DOHH2 (cell line): ENCODE measurements at regions not wholly inside any gene's neighbourhood (a gene's known extent, or its start where the extent isn't known, plus 50 kb on each side); places are given as distances from the start of the nearest gene placed in this dataset.

Experiments used
- H3F3A ChIP-seq: fragments of 200-600 bp; sonication (generic), shearing (Covaris generic); 2 replicates; pipeline ENCODE4 v1.6.0; 2016; ENCODE audit warnings: antibody characterized with exemption, mild to moderate bottlenecking; ENCODE audit not compliant: control insufficient read depth, insufficient read depth
- H3K27ac ChIP-seq: fragments of 200-600 bp; sonication (generic); 2 replicates; pipeline ENCODE4 v1.5.1; 2014; ENCODE audit warnings: low read depth, mild to moderate bottlenecking, low read length, moderate library complexity
- H3K27me3 ChIP-seq: fragments of 200-600 bp; sonication (generic); 2 replicates; pipeline ENCODE4 v1.6.1; 2014; ENCODE audit warnings: mild to moderate bottlenecking, low read length, mixed read lengths; ENCODE audit not compliant: control insufficient read depth
- H3K36me3 ChIP-seq: fragments of 200-600 bp; sonication (generic); 2 replicates; pipeline ENCODE4 v1.6.1; 2014; ENCODE audit warnings: mild to moderate bottlenecking, low read length, moderate library complexity, mixed read lengths; ENCODE audit not compliant: control insufficient read depth
- H3K4me1 ChIP-seq: fragments of 200-600 bp; sonication (generic); 2 replicates; pipeline ENCODE4 v1.6.1; 2014; ENCODE audit warnings: mild to moderate bottlenecking, low read length, mixed read lengths; ENCODE audit not compliant: control insufficient read depth
- H3K4me2 ChIP-seq: fragments of 200-600 bp; sonication (generic); 2 replicates; pipeline ENCODE4 v1.6.0; 2014; ENCODE audit warnings: mild to moderate bottlenecking, low read length, moderate library complexity
- H3K4me3 ChIP-seq: fragments of 200-600 bp; sonication (generic); 2 replicates; pipeline ENCODE4 v1.5.1; 2014; ENCODE audit warnings: mild to moderate bottlenecking, low read length, mixed read lengths
- H3K79me2 ChIP-seq: fragments of 200-600 bp; sonication (generic); 2 replicates; pipeline ENCODE4 v1.6.1; 2014; ENCODE audit warnings: mild to moderate bottlenecking, low read length, mixed read lengths; ENCODE audit not compliant: control insufficient read depth
- H3K9me2 ChIP-seq: fragments of 200-600 bp; sonication (generic); replicated peaks from 2 replicates; pipeline ENCODE4 v1.6.1; 2014; ENCODE audit warnings: mild to moderate bottlenecking, low read length, mixed read lengths; ENCODE audit not compliant: control insufficient read depth
- H3K9me3 ChIP-seq: fragments of 200-600 bp; sonication (generic); 2 replicates; pipeline ENCODE4 v1.6.1; 2014; ENCODE audit warnings: antibody characterized with exemption, low read length, mixed read lengths; ENCODE audit not compliant: control insufficient read depth, insufficient read depth
- H4K20me1 ChIP-seq: fragments of 200-600 bp; sonication (generic); 2 replicates; pipeline ENCODE4 v1.6.0; 2014; ENCODE audit warnings: low read depth, mild to moderate bottlenecking, antibody characterized with exemption, low read length, moderate library complexity; ENCODE audit not compliant: control insufficient read depth, insufficient read depth
- EZH2phosphoT487 ChIP-seq: fragments of 200-600 bp; sonication (generic); IDR thresholded peaks from 2 replicates; pipeline ENCODE4 v1.6.1; 2017; ENCODE audit warnings: borderline replicate concordance, mild to moderate bottlenecking, antibody characterized with exemption, low read length, moderate library complexity, mixed read lengths
- TF ChIP-seq, protein P1 (sequence below): fragments of 200-600 bp; sonication (generic); IDR thresholded peaks from one replicate; pipeline ENCODE4 v1.5.1; 2014; ENCODE audit warnings: antibody characterized with exemption, mild to moderate bottlenecking, low read depth, low read length; ENCODE audit not compliant: poor library complexity, severe bottlenecking

DNA sequence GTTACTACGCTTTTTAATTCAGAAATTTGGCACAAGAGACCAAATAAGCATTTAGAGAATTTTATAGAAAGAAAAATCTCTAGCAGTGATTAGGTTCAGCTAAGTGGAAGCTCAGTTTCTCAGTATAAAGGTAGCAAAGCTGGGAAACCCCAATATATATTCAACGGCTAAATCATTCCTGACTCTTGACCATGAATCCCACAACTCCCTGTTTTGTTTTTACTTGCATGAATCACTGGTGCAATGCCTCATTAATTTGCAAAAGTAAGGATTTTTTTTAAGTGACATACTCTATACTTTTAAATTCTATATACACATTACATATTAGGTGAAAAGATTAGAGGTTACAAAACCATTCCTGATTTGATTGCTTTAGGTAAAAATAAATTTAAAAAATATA is 74.3 kb upstream of the PLEKHG7 start:
- H3K36me3 ChIP-seq = no peaks in the 10 kb centered on the region
- no peak overlapping the region for H3K4me3 ChIP-seq
- H3K9me3 ChIP-seq = no peaks in the 10 kb centered on the region
- no peaks in the 10 kb centered on the region for H4K20me1 ChIP-seq
- H3F3A ChIP-seq = no peaks in the 10 kb centered on the region
- peaks cover 10% of the 10 kb centered on the region for H3K4me1 ChIP-seq
- no peak overlapping the region for H3K27ac ChIP-seq
- no peaks in the 10 kb centered on the region for H3K79me2 ChIP-seq
- no peak overlapping the region for H3K4me2 ChIP-seq
- no peak for TF ChIP-seq EZH2phosphoT487
- TF ChIP-seq, protein P1, sequence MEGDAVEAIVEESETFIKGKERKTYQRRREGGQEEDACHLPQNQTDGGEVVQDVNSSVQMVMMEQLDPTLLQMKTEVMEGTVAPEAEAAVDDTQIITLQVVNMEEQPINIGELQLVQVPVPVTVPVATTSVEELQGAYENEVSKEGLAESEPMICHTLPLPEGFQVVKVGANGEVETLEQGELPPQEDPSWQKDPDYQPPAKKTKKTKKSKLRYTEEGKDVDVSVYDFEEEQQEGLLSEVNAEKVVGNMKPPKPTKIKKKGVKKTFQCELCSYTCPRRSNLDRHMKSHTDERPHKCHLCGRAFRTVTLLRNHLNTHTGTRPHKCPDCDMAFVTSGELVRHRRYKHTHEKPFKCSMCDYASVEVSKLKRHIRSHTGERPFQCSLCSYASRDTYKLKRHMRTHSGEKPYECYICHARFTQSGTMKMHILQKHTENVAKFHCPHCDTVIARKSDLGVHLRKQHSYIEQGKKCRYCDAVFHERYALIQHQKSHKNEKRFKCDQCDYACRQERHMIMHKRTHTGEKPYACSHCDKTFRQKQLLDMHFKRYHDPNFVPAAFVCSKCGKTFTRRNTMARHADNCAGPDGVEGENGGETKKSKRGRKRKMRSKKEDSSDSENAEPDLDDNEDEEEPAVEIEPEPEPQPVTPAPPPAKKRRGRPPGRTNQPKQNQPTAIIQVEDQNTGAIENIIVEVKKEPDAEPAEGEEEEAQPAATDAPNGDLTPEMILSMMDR = no peak
- no peaks in the 10 kb centered on the region for H3K9me2 ChIP-seq
- no peaks in the 10 kb centered on the region for H3K27me3 ChIP-seq

DNA sequence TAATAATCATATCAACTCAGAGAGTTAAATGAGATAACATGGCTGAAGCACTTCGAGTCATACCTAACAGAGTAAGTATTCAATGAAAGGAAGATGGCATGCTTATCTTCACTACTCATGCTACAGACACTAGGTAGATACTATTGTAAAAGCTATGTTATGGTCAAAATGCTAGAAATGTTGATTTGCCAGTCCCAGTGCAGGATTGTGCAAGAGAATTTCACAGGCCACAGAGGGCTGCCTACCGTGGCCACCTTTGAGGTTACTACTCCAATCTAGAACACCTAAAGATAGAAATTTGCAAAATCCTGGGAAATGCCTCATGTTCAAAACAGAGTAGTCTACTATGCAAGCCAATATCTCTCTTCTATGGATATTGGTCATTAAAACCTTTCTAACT is 75.3 kb upstream of the PLEKHG7 start:
- Histone ChIP-seq H3K9me2 (no peaks in the 10 kb centered on the region), H3K79me2 (no peaks in the 10 kb centered on the region), H3F3A (no peaks in the 10 kb centered on the region), H4K20me1 (no peaks in the 10 kb centered on the region), H3K4me3 (no peak overlapping the region), H3K27ac (no peak overlapping the region), H3K9me3 (no peaks in the 10 kb centered on the region), H3K4me2 (no peak overlapping the region), H3K27me3 (no peaks in the 10 kb centered on the region), H3K36me3 (no peaks in the 10 kb centered on the region), H3K4me1 (peaks cover 13% of the 10 kb centered on the region)
- no peak for TF ChIP-seq EZH2phosphoT487
- TF ChIP-seq, protein P1 = no peak

DNA sequence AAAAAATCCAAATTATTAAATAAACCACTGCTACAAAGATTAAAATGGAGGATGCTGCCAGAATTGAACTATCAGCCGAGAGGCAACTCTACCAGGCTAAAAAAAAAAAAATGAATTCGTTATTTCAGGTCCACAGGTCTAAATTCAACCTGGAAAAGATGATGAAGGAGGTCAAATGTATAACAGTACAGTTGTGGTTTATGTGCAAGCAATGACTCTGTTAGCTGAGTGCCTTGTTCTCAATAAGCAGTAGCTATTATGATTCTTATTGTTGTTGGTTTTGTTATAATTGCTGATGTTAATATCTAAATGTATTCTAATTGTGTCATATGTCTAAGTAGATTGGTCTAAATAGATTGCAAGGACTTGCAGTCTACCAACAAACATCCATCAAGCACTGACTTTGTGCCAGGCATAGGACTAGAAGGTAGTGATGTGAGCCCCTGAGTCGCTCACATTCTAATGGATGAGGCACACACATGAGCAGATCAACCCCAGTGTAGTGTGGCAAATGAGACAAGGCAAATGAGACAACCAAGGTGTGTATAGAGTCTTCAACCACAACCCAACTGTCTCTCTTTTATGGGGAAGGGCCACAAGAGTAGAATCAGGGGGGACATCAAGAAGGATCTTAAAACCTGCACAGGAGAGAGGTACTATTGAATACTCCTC is 77.0 kb upstream of the PLEKHG7 start:
- Histone ChIP-seq H3K9me3 (no peaks in the 10 kb centered on the region), H3K27ac (no peak overlapping the region), H3K4me2 (no peak overlapping the region), H3K79me2 (no peaks in the 10 kb centered on the region), H3K9me2 (no peaks in the 10 kb centered on the region), H3F3A (no peaks in the 10 kb centered on the region), H3K36me3 (no peaks in the 10 kb centered on the region), H3K4me3 (no peak overlapping the region), H4K20me1 (no peaks in the 10 kb centered on the region), H3K4me1 (peaks cover 13% of the 10 kb centered on the region), H3K27me3 (no peaks in the 10 kb centered on the region)
- no peak for TF ChIP-seq EZH2phosphoT487
- TF ChIP-seq, protein P1 = no peak
